ENCODE measurements at regions not wholly inside any gene's neighbourhood (a gene's known extent, or its start where the extent isn't known, plus 50 kb on each side); places are given as distances from the start of the nearest gene placed in this dataset.

DNA sequence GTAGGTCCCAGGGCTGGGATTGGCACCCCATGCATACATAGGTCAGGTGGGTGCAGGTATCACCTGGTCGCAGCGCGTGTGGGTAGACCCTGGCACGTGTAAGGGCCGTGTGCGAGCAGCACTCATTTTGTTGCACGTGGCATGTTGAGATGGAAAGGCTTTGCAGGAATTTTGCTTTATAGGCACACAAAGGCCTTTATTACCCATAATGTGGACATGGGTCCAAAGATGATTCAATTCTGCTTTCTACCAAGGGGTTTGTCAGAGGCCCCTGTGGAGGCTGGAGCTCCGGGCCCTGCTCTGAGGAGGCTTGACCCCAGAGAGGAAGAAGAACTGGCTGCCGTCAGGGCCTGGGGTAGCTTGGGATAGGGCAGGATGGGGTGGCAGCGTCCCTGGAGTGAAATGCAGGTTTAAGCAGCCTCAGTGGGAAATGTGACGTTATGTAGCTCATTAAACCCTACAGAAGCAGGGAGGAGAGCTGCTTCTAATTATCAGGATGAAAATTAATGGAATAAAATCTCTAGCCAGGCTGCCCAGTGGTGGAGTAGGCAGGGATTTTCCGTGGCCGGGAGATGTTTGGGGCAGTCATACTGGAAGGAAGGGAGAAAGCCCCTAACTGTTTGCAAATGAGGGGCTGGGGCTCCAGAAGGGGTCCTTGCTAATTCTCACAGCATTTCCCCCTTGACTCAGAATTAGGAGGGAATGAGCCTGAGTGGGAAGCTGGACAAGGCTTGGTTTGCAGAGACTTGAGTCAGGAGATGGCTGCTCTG, 103.3 kb upstream of the PITX1 start:
- H3K36me3 ChIP-seq (ENCODE audit: insufficient read depth, low read length): no peaks in the 10 kb centered on the region
- no peak overlapping the region for H2AFZ ChIP-seq (ENCODE audit: low read depth, low read length)
- no peak overlapping the region for H3K4me2 ChIP-seq (ENCODE audit: insufficient read depth, low read length)
- no peaks in the 10 kb centered on the region for H3K4me1 ChIP-seq (ENCODE audit: insufficient read depth, low read length)
- H3K27me3 ChIP-seq (ENCODE audit: insufficient read depth, low read length, poor library complexity): no peaks in the 10 kb centered on the region
- no peak for DNase-seq
- H3K79me2 ChIP-seq (ENCODE audit: insufficient read depth, low read length): no peaks in the 10 kb centered on the region
- no peak for ATAC-seq (ENCODE audit: insufficient read depth, low read depth)
- no peak overlapping the region for H3K27ac ChIP-seq (ENCODE audit: low read length)
- no peak for TF ChIP-seq CTCF (IDR thresholded peaks at IDR 0.05; ENCODE audit: borderline replicate concordance, extremely low read depth, low read length, poor library complexity, severe bottlenecking)
- TF ChIP-seq EZH2 (IDR thresholded peaks at IDR 0.05; ENCODE audit: borderline replicate concordance, low read depth, low read length, severe bottlenecking): no peak
- H3K4me3 ChIP-seq (ENCODE audit: low read depth in 1 of 2, low read length in 2 of 2): no peak overlapping the region
- no peaks in the 10 kb centered on the region for H3K9me3 ChIP-seq (ENCODE audit: insufficient read depth, low read length, severe bottlenecking)
- no peak overlapping the region for H3K9ac ChIP-seq (ENCODE audit: low read depth, low read length)
- H4K20me1 ChIP-seq (ENCODE audit: insufficient read depth, low read length): peaks cover 11% of the 10 kb centered on the region; the same call in 1 of the 2 replicates

DNA sequence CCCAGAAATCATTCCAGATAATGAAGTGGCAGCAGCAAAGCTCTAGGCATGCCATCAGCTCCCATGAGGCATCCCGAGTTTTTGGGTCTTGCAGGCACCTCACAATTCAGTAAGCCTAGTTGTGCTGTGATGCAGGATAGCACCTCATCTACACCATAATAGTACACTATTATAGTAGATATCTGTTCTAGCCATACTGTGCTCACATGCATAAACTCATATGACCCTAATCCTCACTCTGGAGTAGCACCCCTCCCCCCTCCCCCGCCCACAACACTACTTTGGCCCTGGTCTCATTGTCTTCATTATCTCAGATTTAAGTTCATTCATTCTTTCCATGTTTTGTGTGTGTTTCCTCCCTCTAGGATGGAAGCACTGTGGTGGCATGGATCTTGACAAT, 102.5 kb upstream of the PITX1 start:
- no peaks in the 10 kb centered on the region for H3K27me3 ChIP-seq (ENCODE audit: insufficient read depth, low read length, poor library complexity)
- H3K4me1 ChIP-seq (ENCODE audit: insufficient read depth, low read length): no peaks in the 10 kb centered on the region
- ATAC-seq (ENCODE audit: insufficient read depth, low read depth): no peak
- H3K27ac ChIP-seq (ENCODE audit: low read length): no peak overlapping the region
- H3K9ac ChIP-seq (ENCODE audit: low read depth, low read length): no peak overlapping the region
- H3K9me3 ChIP-seq (ENCODE audit: insufficient read depth, low read length, severe bottlenecking): no peaks in the 10 kb centered on the region
- no peak overlapping the region for H3K4me3 ChIP-seq (ENCODE audit: low read depth in 1 of 2, low read length in 2 of 2)
- no peak overlapping the region for H3K4me2 ChIP-seq (ENCODE audit: insufficient read depth, low read length)
- no peak for DNase-seq
- H3K79me2 ChIP-seq (ENCODE audit: insufficient read depth, low read length): no peaks in the 10 kb centered on the region
- H3K36me3 ChIP-seq (ENCODE audit: insufficient read depth, low read length): no peaks in the 10 kb centered on the region
- H2AFZ ChIP-seq (ENCODE audit: low read depth, low read length): no peak overlapping the region
- TF ChIP-seq CTCF (IDR thresholded peaks at IDR 0.05; ENCODE audit: borderline replicate concordance, extremely low read depth, low read length, poor library complexity, severe bottlenecking) (no peak), EZH2 (IDR thresholded peaks at IDR 0.05; ENCODE audit: borderline replicate concordance, low read depth, low read length, severe bottlenecking) (no peak)
- peaks cover 11% of the 10 kb centered on the region; the same call in 1 of the 2 replicates for H4K20me1 ChIP-seq (ENCODE audit: insufficient read depth, low read length)

- no peaks in the 10 kb centered on the region for H3K4me1 ChIP-seq (ENCODE audit: insufficient read depth, low read length)
- H3K27ac ChIP-seq (ENCODE audit: low read length): no peak overlapping the region
- no peaks in the 10 kb centered on the region for H3K27me3 ChIP-seq (ENCODE audit: insufficient read depth, low read length, poor library complexity)
- ATAC-seq (ENCODE audit: insufficient read depth, low read depth) (no peak), DNase-seq (no peak)
- H3K79me2 ChIP-seq (ENCODE audit: insufficient read depth, low read length): no peaks in the 10 kb centered on the region
- H3K4me3 ChIP-seq (ENCODE audit: low read depth in 1 of 2, low read length in 2 of 2): no peak overlapping the region
- H3K4me2 ChIP-seq (ENCODE audit: insufficient read depth, low read length): no peak overlapping the region
- H3K9ac ChIP-seq (ENCODE audit: low read depth, low read length): no peak overlapping the region
- H4K20me1 ChIP-seq (ENCODE audit: insufficient read depth, low read length): peaks cover 11% of the 10 kb centered on the region; the same call in 1 of the 2 replicates
- H3K36me3 ChIP-seq (ENCODE audit: insufficient read depth, low read length): no peaks in the 10 kb centered on the region
- no peak overlapping the region for H2AFZ ChIP-seq (ENCODE audit: low read depth, low read length)
- no peak for TF ChIP-seq CTCF (IDR thresholded peaks at IDR 0.05; ENCODE audit: borderline replicate concordance, extremely low read depth, low read length, poor library complexity, severe bottlenecking)
- no peak for TF ChIP-seq EZH2 (IDR thresholded peaks at IDR 0.05; ENCODE audit: borderline replicate concordance, low read depth, low read length, severe bottlenecking)
- no peaks in the 10 kb centered on the region for H3K9me3 ChIP-seq (ENCODE audit: insufficient read depth, low read length, severe bottlenecking)
These were observed 101.7 kb upstream of the PITX1 start for GRCh38 chr5:135135530-135136226.
